HG02852 (cell line): ENCODE measurements at regions not wholly inside any gene's neighbourhood (a gene's known extent, or its start where the extent isn't known, plus 50 kb on each side); places are given as distances from the start of the nearest gene placed in this dataset.
"Not testable (repeated sequence)": the region's sequence is repeated elsewhere in the genome, so short reads cannot be mapped to it uniquely, and the experiment has no call there.

Source experiments
- ATAC-seq: cut with Tn5 transposase; IDR thresholded peaks from one replicate; pipeline ENCODE4 v1.9.1; 2021; ENCODE audit warnings: mild to moderate bottlenecking, moderate library complexity; ENCODE audit not compliant: unreplicated experiment

- ATAC-seq: no peak
Observed at GRCh38 chr9:115443890-115444289, 325.9 kb upstream of the TNC start.

GRCh38 chr9:115444959-115445358, 327.0 kb upstream of the TNC start:
- ATAC-seq: no peak

GRCh38 chr9:115445655-115446054, 327.7 kb upstream of the TNC start:
- ATAC-seq: no peak

GRCh38 chr9:115456515-115456914, 338.6 kb upstream of the TNC start:
- no peak for ATAC-seq

GRCh38 chr9:115461280-115461679, 343.3 kb upstream of the TNC start:
- no peak for ATAC-seq

GRCh38 chr9:115462623-115463022, 344.7 kb upstream of the TNC start:
- no peak for ATAC-seq

GRCh38 chr9:115466756-115467155, 348.8 kb upstream of the TNC start:
- no peak for ATAC-seq

- no peak for ATAC-seq
Observed at GRCh38 chr9:115469841-115470240, 351.9 kb upstream of the TNC start.

- not testable (repeated sequence) for ATAC-seq
Observed at GRCh38 chr9:115473032-115473431, 355.1 kb upstream of the TNC start.

GRCh38 chr9:115481769-115482168, 363.8 kb upstream of the TNC start:
- ATAC-seq: no peak

GRCh38 chr9:115482747-115483146, 364.8 kb upstream of the TNC start:
- no peak for ATAC-seq

GRCh38 chr9:115492869-115493268, 374.9 kb upstream of the TNC start:
- ATAC-seq: no peak

GRCh38 chr9:115494393-115494792, 376.4 kb upstream of the TNC start:
- ATAC-seq: no peak

GRCh38 chr9:115495052-115495635, 377.2 kb upstream of the TNC start:
- no peak for ATAC-seq

GRCh38 chr9:115495836-115496235, 377.9 kb upstream of the TNC start:
- ATAC-seq: no peak

GRCh38 chr9:115498303-115498702, 380.3 kb upstream of the TNC start:
- ATAC-seq: no peak

GRCh38 chr9:115507148-115507547, 389.2 kb upstream of the TNC start:
- ATAC-seq: no peak

- no peak for ATAC-seq
Observed at GRCh38 chr9:115513148-115513547, 395.2 kb upstream of the TNC start.

- no peak for ATAC-seq
Observed at GRCh38 chr9:115514454-115514853, 396.5 kb upstream of the TNC start.

- no peak for ATAC-seq
Observed at GRCh38 chr9:115517335-115518075, 399.5 kb upstream of the TNC start.

- no peak for ATAC-seq
Observed at GRCh38 chr9:115520646-115521045, 402.7 kb upstream of the TNC start.

GRCh38 chr9:115522912-115523311, 405.0 kb upstream of the TNC start:
- no peak for ATAC-seq
